A673 (cell line): ENCODE measurements at regions not wholly inside any gene's neighbourhood (a gene's known extent, or its start where the extent isn't known, plus 50 kb on each side); places are given as distances from the start of the nearest gene placed in this dataset.
"Not testable (repeated sequence)": the region's sequence is repeated elsewhere in the genome, so short reads cannot be mapped to it uniquely, and the experiment has no call there.

Experiments used
- BruUV-seq: library from RNA; stranded (reverse); fragments of 400-500 nt; replicated peaks from 2 replicates; lab custom pipeline; 2021; lab: Mats Ljungman, UMichigan
- CTCF ChIA-PET: fragments of 300-600 bp; sonication (Branson Sonifier 250); formaldehyde crosslinking; loops from one replicate; lab custom pipeline; 2022; ENCODE audit warnings: antibody characterized with exemption; lab: Charles Lee
- POLR2A ChIA-PET: fragments of 300-600 bp; sonication (Branson Sonifier 250); formaldehyde crosslinking; loops from one replicate; lab custom pipeline; 2022; ENCODE audit warnings: antibody characterized with exemption; ENCODE audit not compliant: low non-redundant PET; lab: Charles Lee
- DNase-seq: peaks from one replicate; pipeline ENCODE4 v3.0.0-alpha.2; 2015; ENCODE audit warnings: low spot score
- H3K27ac ChIP-seq: fragments of 200-600 bp; sonication (generic); 2 replicates; pipeline ENCODE4 v1.5.1; 2016; ENCODE audit warnings: mixed run types, low read depth, mild to moderate bottlenecking, mixed read lengths, antibody characterized with exemption, low read length; ENCODE audit not compliant: poor library complexity, severe bottlenecking
- H3K27me3 ChIP-seq: fragments of 200-600 bp; sonication (generic); replicated peaks from 2 replicates; pipeline ENCODE4 v1.6.1; 2017; ENCODE audit warnings: mixed run types, low read depth, mild to moderate bottlenecking, mixed read lengths, antibody characterized with exemption, low read length; ENCODE audit not compliant: insufficient read depth, poor library complexity
- H3K36me3 ChIP-seq: fragments of 200-600 bp; sonication (generic); 2 replicates; pipeline ENCODE4 v1.6.1; 2016; ENCODE audit warnings: mixed run types, mild to moderate bottlenecking, mixed read lengths, antibody characterized with exemption, low read length; ENCODE audit not compliant: insufficient read depth, poor library complexity, severe bottlenecking
- H3K4me1 ChIP-seq: fragments of 200-600 bp; sonication (generic); 2 replicates; pipeline ENCODE4 v1.6.1; 2017; ENCODE audit warnings: mixed run types, mild to moderate bottlenecking, mixed read lengths, antibody characterized with exemption, low read length; ENCODE audit not compliant: insufficient read depth, poor library complexity, severe bottlenecking
- H3K4me3 ChIP-seq: fragments of 200-600 bp; sonication (generic); 2 replicates; pipeline ENCODE4 v1.5.1; 2016; ENCODE audit warnings: low read depth, mixed run types, mild to moderate bottlenecking, mixed read lengths, low read length; ENCODE audit not compliant: poor library complexity, severe bottlenecking
- H3K9me3 ChIP-seq: fragments of 200-600 bp; sonication (generic); 2 replicates; pipeline ENCODE4 v1.6.1; 2016; ENCODE audit warnings: mixed run types, low read depth, mild to moderate bottlenecking, mixed read lengths, antibody characterized with exemption, low read length; ENCODE audit not compliant: poor library complexity, severe bottlenecking
- CTCF ChIP-seq: fragments of 300-800, 200-600 bp; sonication (generic); conservative IDR thresholded peaks from 2 replicates; pipeline ENCODE4 v1.5.1; 2017; ENCODE audit warnings: low read depth, mild to moderate bottlenecking, antibody characterized with exemption, low read length, moderate library complexity, mixed read lengths
- EZH2 ChIP-seq: fragments of 200-600 bp; sonication (generic); IDR thresholded peaks from 2 replicates; pipeline ENCODE4 v1.6.1; 2017; ENCODE audit warnings: borderline replicate concordance, low read depth, mild to moderate bottlenecking, mixed read lengths, antibody characterized with exemption, low read length; ENCODE audit not compliant: poor library complexity, severe bottlenecking
- intact Hi-C: fragments of 100-400 bp; cut with micrococcal nuclease; formaldehyde crosslinking; loops from one replicate; pipeline ENCODE4 v1.10.0; 2022; ENCODE audit not compliant: unreplicated experiment

DNA sequence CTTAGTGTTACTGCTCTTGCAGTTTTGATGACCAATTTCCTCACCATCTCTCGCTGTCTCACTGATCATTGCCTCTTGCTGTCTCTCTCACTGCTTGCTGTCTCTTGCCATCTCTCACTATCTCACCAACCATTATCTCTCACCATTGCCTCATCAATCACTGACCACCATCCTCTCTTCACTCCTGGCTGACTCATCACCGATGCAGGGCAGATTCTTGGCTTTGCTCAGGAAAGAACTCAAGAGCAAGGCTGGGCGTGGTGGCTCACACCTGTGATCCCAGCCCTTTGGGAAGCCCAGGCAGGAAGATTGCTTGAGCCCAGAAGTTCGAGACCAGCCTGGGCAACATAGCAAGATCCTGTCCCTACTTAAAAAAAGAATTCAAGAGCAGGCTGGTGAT is 66.3 kb upstream of the SYN3 start:
- ChIA-PET POLR2A (no interaction called here), CTCF (no interaction called here)

DNA sequence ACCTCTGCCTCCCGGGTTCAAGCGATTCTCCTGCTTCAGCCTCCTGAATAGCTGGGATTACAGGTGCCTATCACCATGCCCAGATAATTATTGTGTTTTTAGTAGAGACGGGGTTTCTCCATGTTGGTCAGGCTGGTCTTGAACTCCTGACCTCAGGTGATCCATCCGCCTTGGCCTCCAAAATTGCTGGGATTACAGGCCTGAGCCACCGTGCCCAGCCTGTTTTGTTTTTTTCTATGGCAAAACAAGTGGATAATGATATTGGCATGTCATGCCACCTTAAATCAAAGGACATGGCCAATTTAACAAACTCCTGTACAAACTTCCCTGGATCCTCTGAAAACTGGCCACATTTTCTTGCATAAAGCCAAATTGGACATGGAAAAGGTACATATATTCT is 64.3 kb upstream of the SYN3 start:
- H3K27ac ChIP-seq, H3K4me1 ChIP-seq, CTCF ChIA-PET, H3K27me3 ChIP-seq, intact Hi-C loops, H3K9me3 ChIP-seq, DNase-seq, BruUV-seq, H3K36me3 ChIP-seq, H3K4me3 ChIP-seq: not testable (repeated sequence)
- POLR2A ChIA-PET: interaction anchor here (0.7 kb wide), 1 partner anchor 39 kb away, joined by 4 read pairs; no protein-coding TSS in a partner anchor

More for the DNA sequence above, 66.3 kb upstream of the SYN3 start:
- Histone ChIP-seq H3K4me1 (no peaks in the 10 kb centered on the region), H3K36me3 (no peaks in the 10 kb centered on the region), H3K27me3 (no peaks in the 10 kb centered on the region), H3K9me3 (no peaks in the 10 kb centered on the region), H3K27ac (no peak overlapping the region), H3K4me3 (no peak overlapping the region)
- intact Hi-C loops: no loop called here
- no peak for TF ChIP-seq EZH2
- no peak for TF ChIP-seq CTCF
- DNase-seq: peak; percentile 9
- BruUV-seq: no TSS peak

DNA sequence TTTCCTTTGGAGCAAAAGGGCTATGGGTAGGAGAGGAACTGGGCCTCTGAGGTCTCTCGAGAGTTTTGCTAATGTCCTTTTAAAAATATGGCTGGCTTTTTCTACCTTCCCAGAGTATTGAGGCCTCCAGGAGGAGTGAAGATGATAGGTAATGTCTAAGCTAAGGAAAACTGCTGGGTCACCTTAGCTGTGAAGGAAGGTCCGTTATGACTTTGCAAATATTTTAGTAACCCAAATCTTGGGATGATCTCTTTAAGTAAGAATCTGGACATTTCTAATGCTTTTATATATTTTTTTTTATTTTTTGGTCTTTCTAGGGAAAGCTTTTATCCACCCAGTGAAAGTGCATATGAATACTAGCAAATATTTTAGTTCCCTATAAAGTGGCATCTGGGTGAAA is 60.9 kb upstream of the SYN3 start:
- H3K27me3 ChIP-seq: no peaks in the 10 kb centered on the region
- H3K4me1 ChIP-seq: no peaks in the 10 kb centered on the region
- no peak overlapping the region for H3K4me3 ChIP-seq
- no TSS peak for BruUV-seq
- H3K9me3 ChIP-seq: no peaks in the 10 kb centered on the region
- H3K27ac ChIP-seq: no peak overlapping the region
- TF ChIP-seq EZH2 (no peak), CTCF (no peak)
- CTCF ChIA-PET: no interaction called here
- POLR2A ChIA-PET: no interaction called here
- intact Hi-C loops: no loop called here
- no peak for DNase-seq
- no peaks in the 10 kb centered on the region for H3K36me3 ChIP-seq

DNA sequence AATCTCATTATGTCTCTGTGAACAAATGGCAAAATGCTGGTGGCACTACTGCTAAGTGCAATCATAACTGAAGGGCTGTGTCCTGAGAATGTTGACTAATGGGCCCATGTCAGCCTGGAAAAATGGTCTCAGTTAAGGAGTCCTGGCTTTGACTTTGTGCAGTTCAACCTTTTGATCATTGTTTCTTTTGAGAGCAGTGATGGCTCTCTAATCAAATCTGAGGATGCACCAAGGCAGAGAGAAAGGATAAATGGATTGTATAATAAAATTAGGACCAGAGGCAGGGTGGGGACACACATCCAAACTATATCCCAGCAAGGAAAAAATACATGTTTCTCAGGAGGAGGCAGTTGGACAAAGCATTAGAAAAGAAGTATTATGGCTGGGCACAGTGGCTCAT is 59.6 kb upstream of the SYN3 start:
- no peaks in the 10 kb centered on the region for H3K4me1 ChIP-seq

More for the DNA sequence above, 59.6 kb upstream of the SYN3 start:
- H3K27me3 ChIP-seq: no peaks in the 10 kb centered on the region
- intact Hi-C loops: no loop called here
- no TSS peak for BruUV-seq
- DNase-seq: no peak
- no peak overlapping the region for H3K27ac ChIP-seq
- no peak overlapping the region for H3K4me3 ChIP-seq
- no peak for TF ChIP-seq EZH2
- TF ChIP-seq CTCF: no peak
- ChIA-PET CTCF (no interaction called here), POLR2A (no interaction called here)
- H3K9me3 ChIP-seq: no peaks in the 10 kb centered on the region
- H3K36me3 ChIP-seq: no peaks in the 10 kb centered on the region
